Smooth muscle cell (in vitro differentiated cells): ENCODE measurements at regions not wholly inside any gene's neighbourhood (a gene's known extent, or its start where the extent isn't known, plus 50 kb on each side); places are given as distances from the start of the nearest gene placed in this dataset.

Experiments used
- DNase-seq: peaks from one replicate; lab custom pipeline; 2025; ENCODE audit not compliant: unreplicated experiment; lab: John Stamatoyannopoulos, UW
- H2AFZ ChIP-seq: fragments of 200-600 bp; sonication (generic); 2 replicates; pipeline ENCODE4 v1.6.0; 2016; ENCODE audit warnings: antibody characterized with exemption, low read depth, mild to moderate bottlenecking
- H3F3A ChIP-seq: fragments of 200-600 bp; sonication (generic); 2 replicates; pipeline ENCODE4 v1.6.0; 2017; ENCODE audit warnings: antibody characterized with exemption, low read depth
- H3K27ac ChIP-seq: fragments of 200-600 bp; sonication (generic); 2 replicates; pipeline ENCODE4 v1.5.1; 2016; ENCODE audit warnings: low read depth, mild to moderate bottlenecking
- H3K27me3 ChIP-seq: fragments of 200-600 bp; sonication (generic); 2 replicates; pipeline ENCODE4 v1.6.1; 2016; ENCODE audit warnings: low read depth, mild to moderate bottlenecking
- H3K36me3 ChIP-seq: fragments of 200-600 bp; sonication (generic); 2 replicates; pipeline ENCODE4 v1.5.1; 2016; ENCODE audit warnings: low read depth
- H3K4me1 ChIP-seq: fragments of 200-600 bp; sonication (generic); 2 replicates; pipeline ENCODE4 v1.5.1; 2016; ENCODE audit warnings: low read depth
- H3K4me2 ChIP-seq: fragments of 200-600 bp; sonication (generic); 2 replicates; pipeline ENCODE4 v1.6.0; 2016; ENCODE audit warnings: mild to moderate bottlenecking
- H3K4me3 ChIP-seq: fragments of 200-600 bp; sonication (generic); 2 replicates; pipeline ENCODE4 v1.5.1; 2016; ENCODE audit warnings: mild to moderate bottlenecking
- H3K79me2 ChIP-seq: fragments of 200-600 bp; sonication (generic); 2 replicates; pipeline ENCODE4 v1.6.0; 2016; ENCODE audit warnings: low read depth, mild to moderate bottlenecking
- H3K9ac ChIP-seq: fragments of 200-600 bp; sonication (generic); 2 replicates; pipeline ENCODE4 v1.6.0; 2016; ENCODE audit warnings: low read depth
- H3K9me3 ChIP-seq: fragments of 200-600 bp; sonication (generic); replicated peaks from 2 replicates; pipeline ENCODE4 v1.5.1; 2016; ENCODE audit warnings: low read depth
- H4K20me1 ChIP-seq: fragments of 200-600 bp; sonication (generic); 2 replicates; pipeline ENCODE4 v1.6.0; 2016; ENCODE audit warnings: low read depth
- WGBS: methylation state at CpG from one replicate; pipeline ENCODE4 v1.1.7; 2016; ENCODE audit warnings: low lambda C conversion rate; 5-methylcytosine and 5-hydroxymethylcytosine counted together
- TF ChIP-seq, protein P1 (sequence below): fragments of 200-600 bp; sonication (generic); IDR thresholded peaks from 2 replicates; pipeline ENCODE4 v1.5.1; 2017; ENCODE audit warnings: borderline replicate concordance, mild to moderate bottlenecking, antibody characterized with exemption; ENCODE audit not compliant: insufficient read depth, poor library complexity, severe bottlenecking

- Histone ChIP-seq H3K27me3 (no peaks in the 10 kb centered on the region), H3K4me1 (no peaks in the 10 kb centered on the region), H3K4me3 (no peak overlapping the region), H3K36me3 (no peaks in the 10 kb centered on the region), H4K20me1 (no peaks in the 10 kb centered on the region), H3K9me3 (no peaks in the 10 kb centered on the region), H3K27ac (no peak overlapping the region), H3F3A (no peaks in the 10 kb centered on the region), H3K79me2 (no peaks in the 10 kb centered on the region), H3K4me2 (no peak overlapping the region), H2AFZ (no peak overlapping the region), H3K9ac (no peak overlapping the region)
- no peak for DNase-seq
- WGBS: 98% methylated on average over 2 of the region's 2 CpGs
- TF ChIP-seq, protein P1, sequence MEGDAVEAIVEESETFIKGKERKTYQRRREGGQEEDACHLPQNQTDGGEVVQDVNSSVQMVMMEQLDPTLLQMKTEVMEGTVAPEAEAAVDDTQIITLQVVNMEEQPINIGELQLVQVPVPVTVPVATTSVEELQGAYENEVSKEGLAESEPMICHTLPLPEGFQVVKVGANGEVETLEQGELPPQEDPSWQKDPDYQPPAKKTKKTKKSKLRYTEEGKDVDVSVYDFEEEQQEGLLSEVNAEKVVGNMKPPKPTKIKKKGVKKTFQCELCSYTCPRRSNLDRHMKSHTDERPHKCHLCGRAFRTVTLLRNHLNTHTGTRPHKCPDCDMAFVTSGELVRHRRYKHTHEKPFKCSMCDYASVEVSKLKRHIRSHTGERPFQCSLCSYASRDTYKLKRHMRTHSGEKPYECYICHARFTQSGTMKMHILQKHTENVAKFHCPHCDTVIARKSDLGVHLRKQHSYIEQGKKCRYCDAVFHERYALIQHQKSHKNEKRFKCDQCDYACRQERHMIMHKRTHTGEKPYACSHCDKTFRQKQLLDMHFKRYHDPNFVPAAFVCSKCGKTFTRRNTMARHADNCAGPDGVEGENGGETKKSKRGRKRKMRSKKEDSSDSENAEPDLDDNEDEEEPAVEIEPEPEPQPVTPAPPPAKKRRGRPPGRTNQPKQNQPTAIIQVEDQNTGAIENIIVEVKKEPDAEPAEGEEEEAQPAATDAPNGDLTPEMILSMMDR: no peak
Observed at GRCh38 chr5:124419531-124419930, 326.9 kb downstream of the ZNF608 start.

GRCh38 chr5:124418390-124418789 lies 328.0 kb downstream of the ZNF608 start:
- H3K27ac ChIP-seq: no peak overlapping the region
- H3K4me2 ChIP-seq: no peak overlapping the region
- H3K36me3 ChIP-seq: no peaks in the 10 kb centered on the region
- H4K20me1 ChIP-seq: no peaks in the 10 kb centered on the region
- DNase-seq: no peak
- H3K27me3 ChIP-seq: no peaks in the 10 kb centered on the region
- H3K9ac ChIP-seq: no peak overlapping the region
- TF ChIP-seq, protein P1: no peak
- H3K4me1 ChIP-seq: no peaks in the 10 kb centered on the region
- H3K4me3 ChIP-seq: no peak overlapping the region
- WGBS: 89% methylated on average over 2 of the region's 2 CpGs
- H3K79me2 ChIP-seq: no peaks in the 10 kb centered on the region
- no peak overlapping the region for H2AFZ ChIP-seq
- H3K9me3 ChIP-seq: no peaks in the 10 kb centered on the region
- H3F3A ChIP-seq: no peaks in the 10 kb centered on the region

DNA sequence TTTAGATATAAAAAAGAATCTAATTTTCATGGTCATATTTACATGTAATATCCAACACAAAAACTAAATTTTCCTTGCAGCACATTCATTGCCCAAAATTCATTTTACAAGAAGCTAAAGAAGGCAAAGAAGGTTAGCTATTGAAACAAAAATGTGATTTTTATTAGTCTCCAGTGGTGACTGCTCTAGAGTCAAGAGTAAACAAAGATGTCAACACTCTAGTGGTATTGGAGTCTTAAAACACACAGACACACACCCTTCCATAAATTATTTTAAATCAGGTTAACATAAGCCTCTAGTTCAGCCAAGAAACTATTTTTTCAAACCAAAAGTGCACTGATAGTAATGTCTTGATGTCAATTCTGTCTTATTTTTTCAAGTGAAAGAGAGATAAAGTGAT lies 329.2 kb downstream of the ZNF608 start:
- no peak for DNase-seq
- Histone ChIP-seq H3K36me3 (no peaks in the 10 kb centered on the region), H3K79me2 (no peaks in the 10 kb centered on the region), H3K27ac (no peak overlapping the region), H2AFZ (no peak overlapping the region), H3K4me2 (no peak overlapping the region), H3K4me3 (no peak overlapping the region), H3K9me3 (no peaks in the 10 kb centered on the region), H3K27me3 (no peaks in the 10 kb centered on the region), H4K20me1 (no peaks in the 10 kb centered on the region), H3K4me1 (no peaks in the 10 kb centered on the region), H3F3A (no peaks in the 10 kb centered on the region), H3K9ac (no peak overlapping the region)
- TF ChIP-seq, protein P1: no peak

- Histone ChIP-seq H3K4me3 (no peak overlapping the region), H2AFZ (no peak overlapping the region), H3F3A (no peaks in the 10 kb centered on the region), H3K4me2 (no peak overlapping the region), H3K36me3 (no peaks in the 10 kb centered on the region), H3K9ac (no peak overlapping the region), H3K27me3 (no peaks in the 10 kb centered on the region), H3K27ac (no peak overlapping the region), H4K20me1 (no peaks in the 10 kb centered on the region), H3K9me3 (no peaks in the 10 kb centered on the region), H3K4me1 (no peaks in the 10 kb centered on the region), H3K79me2 (no peaks in the 10 kb centered on the region)
- WGBS: 96% methylated on average over 3 of the region's 3 CpGs
- DNase-seq: no peak
- TF ChIP-seq, protein P1: no peak
Observed at GRCh38 chr5:124416627-124417026, 329.8 kb downstream of the ZNF608 start.
